A673 (cell line): ENCODE measurements at regions not wholly inside any gene's neighbourhood (a gene's known extent, or its start where the extent isn't known, plus 50 kb on each side); places are given as distances from the start of the nearest gene placed in this dataset.

Experiments used
- BruUV-seq: library from RNA; stranded (reverse); fragments of 400-500 nt; replicated peaks from 2 replicates; lab custom pipeline; 2021; lab: Mats Ljungman, UMichigan
- CTCF ChIA-PET: fragments of 300-600 bp; sonication (Branson Sonifier 250); formaldehyde crosslinking; loops from one replicate; lab custom pipeline; 2022; ENCODE audit warnings: antibody characterized with exemption; lab: Charles Lee
- POLR2A ChIA-PET: fragments of 300-600 bp; sonication (Branson Sonifier 250); formaldehyde crosslinking; loops from one replicate; lab custom pipeline; 2022; ENCODE audit warnings: antibody characterized with exemption; ENCODE audit not compliant: low non-redundant PET; lab: Charles Lee
- DNase-seq: peaks from one replicate; pipeline ENCODE4 v3.0.0-alpha.2; 2015; ENCODE audit warnings: low spot score
- H3K27ac ChIP-seq: fragments of 200-600 bp; sonication (generic); 2 replicates; pipeline ENCODE4 v1.5.1; 2016; ENCODE audit warnings: mixed run types, low read depth, mild to moderate bottlenecking, mixed read lengths, antibody characterized with exemption, low read length; ENCODE audit not compliant: poor library complexity, severe bottlenecking
- H3K27me3 ChIP-seq: fragments of 200-600 bp; sonication (generic); replicated peaks from 2 replicates; pipeline ENCODE4 v1.6.1; 2017; ENCODE audit warnings: mixed run types, low read depth, mild to moderate bottlenecking, mixed read lengths, antibody characterized with exemption, low read length; ENCODE audit not compliant: insufficient read depth, poor library complexity
- H3K36me3 ChIP-seq: fragments of 200-600 bp; sonication (generic); 2 replicates; pipeline ENCODE4 v1.6.1; 2016; ENCODE audit warnings: mixed run types, mild to moderate bottlenecking, mixed read lengths, antibody characterized with exemption, low read length; ENCODE audit not compliant: insufficient read depth, poor library complexity, severe bottlenecking
- H3K4me1 ChIP-seq: fragments of 200-600 bp; sonication (generic); 2 replicates; pipeline ENCODE4 v1.6.1; 2017; ENCODE audit warnings: mixed run types, mild to moderate bottlenecking, mixed read lengths, antibody characterized with exemption, low read length; ENCODE audit not compliant: insufficient read depth, poor library complexity, severe bottlenecking
- H3K4me3 ChIP-seq: fragments of 200-600 bp; sonication (generic); 2 replicates; pipeline ENCODE4 v1.5.1; 2016; ENCODE audit warnings: low read depth, mixed run types, mild to moderate bottlenecking, mixed read lengths, low read length; ENCODE audit not compliant: poor library complexity, severe bottlenecking
- H3K9me3 ChIP-seq: fragments of 200-600 bp; sonication (generic); 2 replicates; pipeline ENCODE4 v1.6.1; 2016; ENCODE audit warnings: mixed run types, low read depth, mild to moderate bottlenecking, mixed read lengths, antibody characterized with exemption, low read length; ENCODE audit not compliant: poor library complexity, severe bottlenecking
- CTCF ChIP-seq: fragments of 300-800, 200-600 bp; sonication (generic); conservative IDR thresholded peaks from 2 replicates; pipeline ENCODE4 v1.5.1; 2017; ENCODE audit warnings: low read depth, mild to moderate bottlenecking, antibody characterized with exemption, low read length, moderate library complexity, mixed read lengths
- EZH2 ChIP-seq: fragments of 200-600 bp; sonication (generic); IDR thresholded peaks from 2 replicates; pipeline ENCODE4 v1.6.1; 2017; ENCODE audit warnings: borderline replicate concordance, low read depth, mild to moderate bottlenecking, mixed read lengths, antibody characterized with exemption, low read length; ENCODE audit not compliant: poor library complexity, severe bottlenecking
- intact Hi-C: fragments of 100-400 bp; cut with micrococcal nuclease; formaldehyde crosslinking; loops from one replicate; pipeline ENCODE4 v1.10.0; 2022; ENCODE audit not compliant: unreplicated experiment

DNA sequence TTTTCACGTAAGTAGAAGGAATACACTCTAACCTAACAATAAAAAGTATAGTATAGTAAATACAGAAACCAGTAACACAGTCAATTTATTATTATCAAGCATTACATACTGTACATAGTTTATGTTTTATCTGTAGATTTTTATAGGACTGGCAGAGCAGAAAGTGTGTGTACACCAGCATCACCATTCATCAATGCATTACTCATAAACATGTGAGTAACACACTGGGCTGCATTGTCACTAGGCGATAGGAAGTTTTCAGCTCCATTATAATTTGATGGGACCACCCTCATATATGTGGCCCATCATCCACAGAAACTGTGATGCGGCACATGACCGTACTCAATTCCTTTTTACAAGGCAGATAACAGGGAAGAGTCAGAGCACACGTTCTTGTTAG is 137.8 kb upstream of the RBPJ start:
- intact Hi-C loops, result no loop called here

DNA sequence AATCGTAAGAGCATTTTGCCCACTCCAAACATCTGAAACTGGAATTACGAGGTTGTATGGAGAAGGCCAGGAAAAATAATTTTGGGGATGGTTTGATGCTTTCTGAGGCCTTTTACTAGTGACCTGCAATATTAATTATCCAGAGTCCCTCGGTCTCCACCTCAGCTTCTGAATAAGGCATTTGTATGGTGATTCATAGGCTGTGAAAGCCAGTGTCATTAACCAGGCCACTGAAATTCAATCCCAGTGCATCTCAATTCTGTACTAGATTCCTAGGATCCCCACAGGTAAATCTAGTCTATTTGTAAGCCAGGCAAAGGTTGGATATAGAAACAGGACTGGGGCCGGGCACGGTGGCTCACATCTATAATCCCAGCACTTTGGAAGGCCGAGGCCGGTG is 135.4 kb upstream of the RBPJ start:
- BruUV-seq, result no TSS peak
- intact Hi-C loops, result no loop called here
- TF ChIP-seq EZH2 (no peak), CTCF (no peak)

More for the DNA sequence above, 137.8 kb upstream of the RBPJ start:
- Histone ChIP-seq H3K9me3 (no peaks in the 10 kb centered on the region), H3K36me3 (no peaks in the 10 kb centered on the region), H3K27ac (no peak overlapping the region), H3K27me3 (no peaks in the 10 kb centered on the region), H3K4me1 (no peaks in the 10 kb centered on the region), H3K4me3 (no peak overlapping the region)
- no TSS peak for BruUV-seq
- DNase-seq, result no peak
- TF ChIP-seq CTCF (no peak), EZH2 (no peak)
- POLR2A ChIA-PET, result no interaction called here
- CTCF ChIA-PET, result no interaction called here

GRCh38 chr4:26191353-26191752 is 129.5 kb upstream of the RBPJ start:
- Histone ChIP-seq H3K4me3 (no peak overlapping the region), H3K27ac (no peak overlapping the region), H3K4me1 (no peaks in the 10 kb centered on the region), H3K36me3 (no peaks in the 10 kb centered on the region), H3K27me3 (no peaks in the 10 kb centered on the region), H3K9me3 (no peaks in the 10 kb centered on the region)
- BruUV-seq, result no TSS peak
- intact Hi-C loops, result no loop called here
- DNase-seq, result no peak
- ChIA-PET POLR2A (no interaction called here), CTCF (no interaction called here)
- TF ChIP-seq EZH2, result no peak
- no peak for TF ChIP-seq CTCF

More for the DNA sequence above, 135.4 kb upstream of the RBPJ start:
- no peaks in the 10 kb centered on the region for H3K4me1 ChIP-seq
- H3K27me3 ChIP-seq, result no peaks in the 10 kb centered on the region
- no peaks in the 10 kb centered on the region for H3K9me3 ChIP-seq
- no peak overlapping the region for H3K4me3 ChIP-seq
- POLR2A ChIA-PET, result no interaction called here
- no peak for DNase-seq
- CTCF ChIA-PET, result no interaction called here
- no peaks in the 10 kb centered on the region for H3K36me3 ChIP-seq
- no peak overlapping the region for H3K27ac ChIP-seq
